Mesenchymal stem cell (in vitro differentiated cells and primary cell): ENCODE measurements at regions not wholly inside any gene's neighbourhood (a gene's known extent, or its start where the extent isn't known, plus 50 kb on each side); places are given as distances from the start of the nearest gene placed in this dataset.

Experiments
- DNase-seq: peaks from one replicate; pipeline ENCODE4 v3.0.0-alpha.2; 2013
- H2AFZ ChIP-seq: one replicate; pipeline ENCODE4 v1.6.1; 2013; ENCODE audit warnings: low read depth, mild to moderate bottlenecking, control low read depth, inconsistent platforms, low read length, moderate library complexity
- H2AK5ac ChIP-seq: 2 replicates; pipeline ENCODE4 v1.6.1; 2013; ENCODE audit warnings: low read length, moderate library complexity, mild to moderate bottlenecking, inconsistent platforms; ENCODE audit not compliant: severe bottlenecking
- H2BK120ac ChIP-seq: one replicate; pipeline ENCODE4 v1.6.1; 2013; ENCODE audit warnings: low read depth, mild to moderate bottlenecking, inconsistent platforms, low read length, moderate library complexity
- H2BK12ac ChIP-seq, 2 experiments: one replicate each; pipeline ENCODE4 v1.6.1; 2013; ENCODE audit warnings: inconsistent platforms in 2 of 2, low read length in 2 of 2, mild to moderate bottlenecking in 2 of 2, moderate library complexity in 2 of 2, control low read depth in 1 of 2
- H2BK15ac ChIP-seq: one replicate; pipeline ENCODE4 v1.6.1; 2013; ENCODE audit warnings: mild to moderate bottlenecking, low read depth, inconsistent platforms; ENCODE audit not compliant: poor library complexity, severe bottlenecking
- H2BK5ac ChIP-seq: 2 replicates; pipeline ENCODE4 v1.6.1; 2013; ENCODE audit warnings: low read depth, mild to moderate bottlenecking, low read length, control low read depth, inconsistent platforms; ENCODE audit not compliant: poor library complexity, severe bottlenecking
- H3K14ac ChIP-seq, 2 experiments: one replicate each; pipeline ENCODE4 v1.6.1; 2013; ENCODE audit warnings: inconsistent platforms in 2 of 2, low read length in 2 of 2, control low read depth in 1 of 2, mild to moderate bottlenecking in 1 of 2, moderate library complexity in 1 of 2
- H3K18ac ChIP-seq, 2 experiments: one replicate each; pipeline ENCODE4 v1.6.1; 2013; ENCODE audit warnings: inconsistent platforms in 2 of 2, low read length in 2 of 2, control low read depth in 1 of 2, low read depth in 1 of 2, mild to moderate bottlenecking in 1 of 2
- H3K23ac ChIP-seq, 2 experiments: one replicate each; pipeline ENCODE4 v1.6.1; 2013; ENCODE audit warnings: inconsistent platforms in 2 of 2, low read length in 2 of 2, mild to moderate bottlenecking in 2 of 2, moderate library complexity in 2 of 2, control low read depth in 1 of 2
- H3K27ac ChIP-seq: 2 replicates; pipeline ENCODE4 v1.5.1; 2013; ENCODE audit warnings: mild to moderate bottlenecking, moderate library complexity, low read length, control low read depth, inconsistent platforms; ENCODE audit not compliant: poor library complexity, severe bottlenecking
- H3K27me3 ChIP-seq, 2 experiments: 2 replicates each; pipeline versions ENCODE4 v1.6.1 to v1.7.0; 2013; ENCODE audit warnings: low read length in 2 of 2, mild to moderate bottlenecking in 2 of 2, moderate library complexity in 2 of 2, control low read depth in 1 of 2, inconsistent platforms in 1 of 2; ENCODE audit not compliant: control insufficient read depth in 1 of 2, insufficient read depth in 1 of 2
- H3K36me3 ChIP-seq, 2 experiments: 2 replicates each; pipeline versions ENCODE4 v1.6.1 to v1.7.0; 2013; ENCODE audit warnings: low read length in 2 of 2, control low read depth in 1 of 2, inconsistent platforms in 1 of 2, low read depth in 1 of 2, mild to moderate bottlenecking in 1 of 2; ENCODE audit not compliant: insufficient read depth in 2 of 2, control insufficient read depth in 1 of 2
- H3K4ac ChIP-seq, 2 experiments: one replicate each; pipeline ENCODE4 v1.6.1; 2013; ENCODE audit warnings: inconsistent platforms in 2 of 2, low read length in 2 of 2, mild to moderate bottlenecking in 2 of 2, moderate library complexity in 2 of 2, control low read depth in 1 of 2, low read depth in 1 of 2
- H3K4me1 ChIP-seq: 2 replicates; pipeline ENCODE4 v1.6.1; 2013; ENCODE audit warnings: low read depth, low read length, control low read depth; ENCODE audit not compliant: control insufficient read depth, insufficient read depth
- H3K4me2 ChIP-seq: 2 replicates; pipeline ENCODE4 v1.6.1; 2013; ENCODE audit warnings: low read length, mild to moderate bottlenecking, inconsistent platforms; ENCODE audit not compliant: poor library complexity, severe bottlenecking
- H3K4me3 ChIP-seq, 2 experiments: 2 replicates each; pipeline versions ENCODE4 v1.5.1 to v1.7.0; 2013; ENCODE audit warnings: low read length in 2 of 2, mild to moderate bottlenecking in 2 of 2, control low read depth in 1 of 2, low read depth in 1 of 2; ENCODE audit not compliant: insufficient read depth in 1 of 2
- H3K79me1 ChIP-seq: replicated peaks from 2 replicates; pipeline ENCODE4 v1.6.1; 2013; ENCODE audit warnings: mild to moderate bottlenecking, control low read depth, low read length, inconsistent platforms; ENCODE audit not compliant: poor library complexity, severe bottlenecking
- H3K9ac ChIP-seq: 2 replicates; pipeline ENCODE4 v1.7.0; 2013; ENCODE audit warnings: mild to moderate bottlenecking, low read length, moderate library complexity
- H3K9me3 ChIP-seq: 2 replicates; pipeline ENCODE4 v1.7.0; 2013; ENCODE audit warnings: mild to moderate bottlenecking, low read length; ENCODE audit not compliant: control insufficient read depth
- H4K8ac ChIP-seq: one replicate; pipeline ENCODE4 v1.6.1; 2013; ENCODE audit warnings: inconsistent platforms, mild to moderate bottlenecking, low read length, moderate library complexity
- H4K91ac ChIP-seq: one replicate; pipeline ENCODE4 v1.6.1; 2013; ENCODE audit warnings: mild to moderate bottlenecking, low read length, inconsistent platforms
- WGBS: methylation state at CpG from one replicate; pipeline ENCODE4 v1.1.7; 2013; ENCODE audit warnings: mixed read lengths; 5-methylcytosine and 5-hydroxymethylcytosine counted together

GRCh38 chr4:62917649-62918048 is 1491.6 kb downstream of the TECRL start:
- Histone ChIP-seq H3K27me3 (no peaks in the 10 kb centered on the region), H2BK5ac (no peak overlapping the region), H3K9me3 (no peaks in the 10 kb centered on the region), H3K4ac (no peak overlapping the region), H3K4me2 (no peak overlapping the region), H2BK15ac (no peak overlapping the region), H2AFZ (no peak overlapping the region), H3K18ac (no peak overlapping the region), H3K4me3 (no peak overlapping the region), H3K27ac (no peak overlapping the region), H3K4me1 (no peaks in the 10 kb centered on the region), H4K91ac (no peak overlapping the region), H2BK120ac (no peak overlapping the region), H3K36me3 (no peaks in the 10 kb centered on the region), H3K79me1 (no peaks in the 10 kb centered on the region), H3K23ac (no peak overlapping the region), H3K14ac (no peak overlapping the region), H2BK12ac (no peak overlapping the region), H2AK5ac (no peak overlapping the region), H4K8ac (no peak overlapping the region), H3K9ac (no peak overlapping the region)
- no peak for DNase-seq
- WGBS = 69% methylated on average over 1 of the region's 2 CpGs

- Histone ChIP-seq H2BK5ac (no peak overlapping the region), H4K91ac (no peak overlapping the region), H3K9ac (no peak overlapping the region), H3K4me1 (no peaks in the 10 kb centered on the region), H3K27ac (no peak overlapping the region), H2AFZ (no peak overlapping the region), H3K14ac (no peak overlapping the region), H3K18ac (no peak overlapping the region), H3K79me1 (no peaks in the 10 kb centered on the region), H3K4me2 (no peak overlapping the region), H2BK15ac (no peak overlapping the region), H3K4ac (no peak overlapping the region), H3K23ac (no peak overlapping the region), H2AK5ac (no peak overlapping the region), H2BK12ac (no peak overlapping the region), H3K27me3 (no peaks in the 10 kb centered on the region), H3K4me3 (no peak overlapping the region), H3K9me3 (no peaks in the 10 kb centered on the region), H4K8ac (no peak overlapping the region), H2BK120ac (no peak overlapping the region), H3K36me3 (no peaks in the 10 kb centered on the region)
- WGBS = 82% methylated on average over 3 of the region's 4 CpGs
- DNase-seq = no peak
Observed at GRCh38 chr4:62914758-62915157, 1494.5 kb downstream of the TECRL start.

- Histone ChIP-seq H2BK15ac (no peak overlapping the region), H4K8ac (no peak overlapping the region), H4K91ac (no peak overlapping the region), H3K4me3 (no peak overlapping the region), H3K4me1 (no peaks in the 10 kb centered on the region), H2AK5ac (no peak overlapping the region), H3K36me3 (no peaks in the 10 kb centered on the region), H3K79me1 (no peaks in the 10 kb centered on the region), H2BK12ac (no peak overlapping the region), H3K9ac (no peak overlapping the region), H2AFZ (no peak overlapping the region), H3K4me2 (no peak overlapping the region), H3K4ac (no peak overlapping the region), H3K27ac (no peak overlapping the region), H2BK120ac (no peak overlapping the region), H3K9me3 (no peaks in the 10 kb centered on the region), H3K27me3 (no peaks in the 10 kb centered on the region), H3K18ac (no peak overlapping the region), H3K23ac (no peak overlapping the region), H2BK5ac (no peak overlapping the region), H3K14ac (no peak overlapping the region)
- DNase-seq = no peak
- WGBS = no CpG with 5 or more reads among the region's 1 CpG
Observed at GRCh38 chr4:62913065-62913464, 1496.2 kb downstream of the TECRL start.

GRCh38 chr4:62912531-62912930 is 1496.7 kb downstream of the TECRL start:
- Histone ChIP-seq H2BK120ac (no peak overlapping the region), H2BK15ac (no peak overlapping the region), H3K23ac (no peak overlapping the region), H3K9me3 (no peaks in the 10 kb centered on the region), H2AFZ (no peak overlapping the region), H2BK5ac (no peak overlapping the region), H3K4me3 (no peak overlapping the region), H3K4me1 (no peaks in the 10 kb centered on the region), H4K91ac (no peak overlapping the region), H3K27me3 (no peaks in the 10 kb centered on the region), H3K79me1 (no peaks in the 10 kb centered on the region), H2BK12ac (no peak overlapping the region), H3K14ac (no peak overlapping the region), H3K27ac (no peak overlapping the region), H3K18ac (no peak overlapping the region), H2AK5ac (no peak overlapping the region), H3K9ac (no peak overlapping the region), H3K36me3 (no peaks in the 10 kb centered on the region), H3K4me2 (no peak overlapping the region), H4K8ac (no peak overlapping the region), H3K4ac (no peak overlapping the region)
- no peak for DNase-seq
- 29% methylated on average over 1 of the region's 1 CpG for WGBS
